ENCODE measurements at regions not wholly inside any gene's neighbourhood (a gene's known extent, or its start where the extent isn't known, plus 50 kb on each side); places are given as distances from the start of the nearest gene placed in this dataset.

DNA sequence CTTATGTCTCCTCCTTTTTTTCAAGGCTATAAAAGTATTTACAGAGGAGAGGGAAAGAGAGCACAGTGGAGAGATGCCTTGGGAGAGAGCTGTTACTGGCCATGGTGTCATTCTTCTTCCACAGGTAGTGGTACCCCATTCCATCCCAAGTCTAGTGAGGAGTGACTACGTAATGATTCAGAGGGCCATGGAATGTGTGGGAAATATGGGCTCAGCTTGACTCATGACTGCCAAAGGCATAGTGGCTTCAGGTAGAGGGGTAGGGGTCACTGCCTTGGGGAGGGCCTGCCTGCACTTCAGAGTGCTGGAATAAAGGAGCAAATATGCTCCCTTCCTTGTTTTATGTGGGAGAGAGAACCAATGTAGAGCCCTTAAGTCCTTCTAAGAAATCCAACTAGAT, 620.6 kb downstream of the IRS1 start:
- CTCF ChIA-PET: no interaction called here
- no peak for DNase-seq (ENCODE audit: low spot score)
- POLR2A ChIA-PET (ENCODE audit: low non-redundant PET): no interaction called here

GRCh38 chr2:226176283-226176984, 623.2 kb downstream of the IRS1 start:
- no TSS peak for BruUV-seq (replicated peaks)
- CTCF ChIA-PET: no interaction called here
- no peak overlapping the region for H3K27ac ChIP-seq (ENCODE audit: low read depth, low read length, poor library complexity, severe bottlenecking)
- no peak overlapping the region for H3K4me3 ChIP-seq (ENCODE audit: low read depth, low read length, poor library complexity, severe bottlenecking)
- H3K4me1 ChIP-seq (ENCODE audit: insufficient read depth, low read length, poor library complexity, severe bottlenecking): no peaks in the 10 kb centered on the region
- no peak for DNase-seq (ENCODE audit: low spot score)
- POLR2A ChIA-PET (ENCODE audit: low non-redundant PET): no interaction called here
- H3K36me3 ChIP-seq (ENCODE audit: insufficient read depth, low read length, poor library complexity, severe bottlenecking): no peaks in the 10 kb centered on the region
- peaks cover 10% of the 10 kb centered on the region for H3K9me3 ChIP-seq (ENCODE audit: low read depth, low read length, poor library complexity, severe bottlenecking)
- no peak for TF ChIP-seq EZH2 (IDR thresholded peaks at IDR 0.05; ENCODE audit: borderline replicate concordance, low read depth, low read length, poor library complexity, severe bottlenecking)
- TF ChIP-seq, protein P1, sequence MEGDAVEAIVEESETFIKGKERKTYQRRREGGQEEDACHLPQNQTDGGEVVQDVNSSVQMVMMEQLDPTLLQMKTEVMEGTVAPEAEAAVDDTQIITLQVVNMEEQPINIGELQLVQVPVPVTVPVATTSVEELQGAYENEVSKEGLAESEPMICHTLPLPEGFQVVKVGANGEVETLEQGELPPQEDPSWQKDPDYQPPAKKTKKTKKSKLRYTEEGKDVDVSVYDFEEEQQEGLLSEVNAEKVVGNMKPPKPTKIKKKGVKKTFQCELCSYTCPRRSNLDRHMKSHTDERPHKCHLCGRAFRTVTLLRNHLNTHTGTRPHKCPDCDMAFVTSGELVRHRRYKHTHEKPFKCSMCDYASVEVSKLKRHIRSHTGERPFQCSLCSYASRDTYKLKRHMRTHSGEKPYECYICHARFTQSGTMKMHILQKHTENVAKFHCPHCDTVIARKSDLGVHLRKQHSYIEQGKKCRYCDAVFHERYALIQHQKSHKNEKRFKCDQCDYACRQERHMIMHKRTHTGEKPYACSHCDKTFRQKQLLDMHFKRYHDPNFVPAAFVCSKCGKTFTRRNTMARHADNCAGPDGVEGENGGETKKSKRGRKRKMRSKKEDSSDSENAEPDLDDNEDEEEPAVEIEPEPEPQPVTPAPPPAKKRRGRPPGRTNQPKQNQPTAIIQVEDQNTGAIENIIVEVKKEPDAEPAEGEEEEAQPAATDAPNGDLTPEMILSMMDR (conservative IDR thresholded peaks at IDR 0.05; ENCODE audit: low read depth, low read length): no peak
- intact Hi-C loops (cut with micrococcal nuclease; ENCODE audit: unreplicated experiment): no loop called here
- no peaks in the 10 kb centered on the region for H3K27me3 ChIP-seq (replicated peaks; ENCODE audit: insufficient read depth, low read depth, low read length, poor library complexity)

More for the DNA sequence above, 620.6 kb downstream of the IRS1 start:
- TF ChIP-seq EZH2 (IDR thresholded peaks at IDR 0.05; ENCODE audit: borderline replicate concordance, low read depth, low read length, poor library complexity, severe bottlenecking): no peak
- TF ChIP-seq, protein P1 (conservative IDR thresholded peaks at IDR 0.05; ENCODE audit: low read depth, low read length): no peak
- Histone ChIP-seq H3K27me3 (replicated peaks; ENCODE audit: insufficient read depth, low read depth, low read length, poor library complexity) (no peaks in the 10 kb centered on the region), H3K4me1 (ENCODE audit: insufficient read depth, low read length, poor library complexity, severe bottlenecking) (peaks cover 1% of the 10 kb centered on the region), H3K36me3 (ENCODE audit: insufficient read depth, low read length, poor library complexity, severe bottlenecking) (no peaks in the 10 kb centered on the region), H3K9me3 (ENCODE audit: low read depth, low read length, poor library complexity, severe bottlenecking) (peaks cover 10% of the 10 kb centered on the region), H3K4me3 (ENCODE audit: low read depth, low read length, poor library complexity, severe bottlenecking) (no peak overlapping the region), H3K27ac (ENCODE audit: low read depth, low read length, poor library complexity, severe bottlenecking) (no peak overlapping the region)
- BruUV-seq (replicated peaks): no TSS peak
- intact Hi-C loops (cut with micrococcal nuclease; ENCODE audit: unreplicated experiment): no loop called here

DNA sequence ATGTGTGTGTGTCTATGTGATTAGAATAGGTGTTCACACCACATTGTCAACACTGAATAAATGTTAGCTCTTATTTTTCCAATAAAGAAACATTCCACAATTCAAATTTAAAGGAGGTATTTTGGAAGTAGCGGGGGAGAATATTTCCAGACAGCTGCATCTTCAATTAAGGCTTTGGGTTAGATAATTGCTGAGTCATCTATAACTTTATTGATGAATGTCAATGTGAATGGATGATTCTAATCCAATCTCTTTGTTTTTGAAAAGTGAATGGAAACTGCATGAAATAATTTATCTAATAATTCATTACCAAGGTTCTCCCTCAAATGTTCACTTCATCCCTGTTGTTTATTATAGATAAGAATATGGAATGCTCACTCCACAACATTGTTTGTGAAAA, 625.2 kb downstream of the IRS1 start:
- intact Hi-C loops (cut with micrococcal nuclease; ENCODE audit: unreplicated experiment): no loop called here
- ChIA-PET POLR2A (ENCODE audit: low non-redundant PET) (no interaction called here), CTCF (no interaction called here)
- Histone ChIP-seq H3K9me3 (ENCODE audit: low read depth, low read length, poor library complexity, severe bottlenecking) (peaks cover 10% of the 10 kb centered on the region), H3K27me3 (replicated peaks; ENCODE audit: insufficient read depth, low read depth, low read length, poor library complexity) (no peaks in the 10 kb centered on the region), H3K4me1 (ENCODE audit: insufficient read depth, low read length, poor library complexity, severe bottlenecking) (no peaks in the 10 kb centered on the region), H3K36me3 (ENCODE audit: insufficient read depth, low read length, poor library complexity, severe bottlenecking) (no peaks in the 10 kb centered on the region), H3K27ac (ENCODE audit: low read depth, low read length, poor library complexity, severe bottlenecking) (no peak overlapping the region), H3K4me3 (ENCODE audit: low read depth, low read length, poor library complexity, severe bottlenecking) (no peak overlapping the region)
- DNase-seq (ENCODE audit: low spot score): no peak
- TF ChIP-seq EZH2 (IDR thresholded peaks at IDR 0.05; ENCODE audit: borderline replicate concordance, low read depth, low read length, poor library complexity, severe bottlenecking): no peak
- TF ChIP-seq, protein P1 (conservative IDR thresholded peaks at IDR 0.05; ENCODE audit: low read depth, low read length): no peak
- BruUV-seq (replicated peaks): no TSS peak

All from A673 (cell line).